NCI-H2227 (cell line): ENCODE measurements at regions not wholly inside any gene's neighbourhood (a gene's known extent, or its start where the extent isn't known, plus 50 kb on each side); places are given as distances from the start of the nearest gene placed in this dataset.

Source experiments
- DNase-seq: peaks from one replicate; lab custom pipeline; 2025; ENCODE audit not compliant: unreplicated experiment; lab: John Stamatoyannopoulos, UW

- DNase-seq, result no peak
These were observed 219.9 kb downstream of the RFC3 start for GRCh38 chr13:34037636-34038540.

- no peak for DNase-seq
These were observed 220.7 kb downstream of the RFC3 start for GRCh38 chr13:34038541-34039068.

DNA sequence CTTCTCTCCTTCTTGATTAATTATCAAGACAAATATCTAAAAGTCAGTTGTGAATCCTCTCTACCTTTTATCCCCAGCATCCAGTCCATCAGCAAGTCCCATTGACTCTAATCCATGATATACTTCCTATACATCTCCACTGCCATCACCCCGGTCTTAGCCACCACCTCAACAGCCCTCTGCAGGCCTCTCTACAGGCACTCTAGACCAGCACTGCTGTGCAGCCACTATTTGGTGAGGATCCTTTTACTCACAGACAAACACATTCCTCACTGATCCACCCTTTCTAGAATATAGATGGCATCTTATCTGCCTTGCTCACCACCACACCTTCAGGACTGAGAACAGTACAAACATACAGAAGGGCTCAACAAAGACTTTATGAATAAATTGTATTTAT lies 221.7 kb downstream of the RFC3 start:
- no peak for DNase-seq

- no peak for DNase-seq
These were observed 222.9 kb downstream of the RFC3 start for GRCh38 chr13:34040863-34041262.

DNA sequence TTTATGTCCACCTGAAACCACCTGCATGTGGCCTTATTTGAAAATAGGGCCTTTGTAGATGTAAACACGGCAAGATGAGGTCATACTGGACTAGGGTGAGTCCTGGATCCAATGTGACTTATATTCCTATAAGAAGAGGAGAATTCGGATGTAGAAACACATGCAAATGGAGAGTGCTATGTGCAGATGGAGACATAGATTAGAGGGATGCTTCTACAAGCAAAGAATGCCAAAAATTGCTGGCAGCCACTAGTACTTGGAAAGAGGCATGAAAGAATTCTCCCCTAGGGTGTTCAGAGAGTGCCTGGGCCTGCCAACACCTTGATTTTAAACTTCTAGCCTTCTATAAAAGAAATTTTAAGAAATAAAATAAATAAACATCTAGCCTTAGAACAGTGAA lies 226.1 kb downstream of the RFC3 start:
- DNase-seq, result no peak

GRCh38 chr13:34044660-34045080 lies 226.7 kb downstream of the RFC3 start:
- no peak for DNase-seq

DNA sequence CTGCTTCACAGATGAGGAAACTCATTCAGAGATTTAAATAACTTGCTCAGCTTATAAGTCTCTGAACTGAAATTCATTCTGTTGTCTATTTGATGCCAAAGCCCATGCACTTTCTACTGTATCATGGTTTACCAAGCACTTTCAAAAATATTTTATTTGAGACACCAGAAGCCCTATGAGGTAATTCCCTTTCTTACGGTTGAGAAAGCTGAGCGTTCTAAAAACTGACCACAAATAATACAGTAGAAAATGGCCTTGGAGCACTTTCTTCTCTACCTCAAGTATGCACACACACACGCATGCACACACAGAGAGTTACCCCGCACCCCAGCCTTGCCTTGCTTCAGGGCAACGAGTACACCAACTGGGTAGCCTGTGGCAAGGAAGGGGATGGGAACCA lies 228.5 kb downstream of the RFC3 start:
- DNase-seq, result no peak

DNA sequence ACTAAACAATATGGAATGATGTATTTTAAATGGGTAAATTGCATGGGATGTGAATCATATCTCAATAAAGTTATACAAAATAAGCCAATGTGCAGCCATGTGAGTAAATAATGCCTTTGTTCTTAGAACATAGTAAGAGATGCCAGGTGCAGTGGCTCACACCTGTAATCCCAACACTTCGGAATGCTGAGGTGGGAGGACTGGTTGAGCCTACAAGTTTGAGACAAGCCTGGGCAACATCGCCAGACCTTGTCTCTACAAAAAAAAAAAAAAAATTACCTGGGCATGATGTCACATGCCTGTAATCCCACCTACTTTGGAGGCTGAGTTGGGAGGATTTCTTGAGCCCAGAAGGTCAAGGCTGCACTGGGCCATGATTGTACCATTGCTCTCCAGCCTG lies 230.7 kb downstream of the RFC3 start:
- DNase-seq, result no peak

- no peak for DNase-seq
These were observed 238.8 kb downstream of the RFC3 start for GRCh38 chr13:34056733-34057258.

DNA sequence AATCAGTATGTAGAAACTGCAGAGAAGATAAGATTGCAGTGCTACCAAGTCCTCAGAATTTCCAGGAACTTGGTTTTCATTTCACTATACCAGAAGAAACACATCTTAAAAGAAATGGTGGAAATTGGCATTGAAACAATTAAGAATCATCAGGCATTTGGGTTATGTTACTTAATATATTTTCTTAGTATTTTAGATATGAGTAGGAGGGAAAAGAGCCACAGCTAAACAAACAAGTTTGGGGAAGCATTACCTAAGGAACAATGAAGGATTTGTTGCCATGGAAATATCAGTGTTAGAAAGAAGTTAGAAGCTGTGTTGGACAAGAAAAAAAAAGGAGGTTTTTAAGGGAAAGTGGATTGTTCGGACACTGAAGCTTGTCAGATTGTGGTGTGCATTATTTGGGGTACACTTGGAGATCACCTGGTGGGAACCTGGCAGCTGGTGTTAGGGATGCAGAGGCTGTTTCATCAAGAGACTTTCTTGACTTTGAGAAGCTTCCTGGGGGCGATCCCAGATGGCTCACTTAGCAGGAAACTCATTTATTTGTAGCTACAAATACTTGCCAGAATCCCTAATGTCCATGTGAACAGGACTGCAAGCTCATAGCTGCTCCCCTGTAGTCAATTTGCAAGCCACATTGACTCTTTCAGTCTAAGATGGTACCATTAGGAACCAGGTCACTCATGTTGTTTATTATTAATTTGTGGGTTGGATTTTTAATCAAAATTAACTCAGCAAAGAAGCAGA lies 246.7 kb downstream of the RFC3 start:
- no peak for DNase-seq

DNA sequence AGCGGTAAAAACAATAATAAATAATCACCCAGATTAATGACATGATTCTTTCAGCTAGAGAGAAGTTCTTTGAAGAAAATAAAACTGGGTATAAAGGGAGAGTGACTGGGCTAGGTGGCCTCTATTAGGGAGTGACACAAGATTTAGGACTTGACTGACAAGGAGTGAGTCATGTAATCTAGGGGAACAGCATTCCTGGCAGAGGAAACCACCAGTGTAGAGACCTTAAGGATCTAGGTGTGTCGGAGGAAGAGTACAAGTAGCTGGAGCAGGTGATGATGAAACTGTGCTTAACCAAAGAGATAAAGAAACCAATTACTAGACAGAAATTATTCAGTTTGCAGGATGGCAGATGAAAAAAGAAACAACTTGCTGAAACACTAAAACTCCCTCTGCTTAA lies 248.0 kb downstream of the RFC3 start:
- no peak for DNase-seq

- no peak for DNase-seq
These were observed 248.4 kb downstream of the RFC3 start for GRCh38 chr13:34066344-34066743.

DNA sequence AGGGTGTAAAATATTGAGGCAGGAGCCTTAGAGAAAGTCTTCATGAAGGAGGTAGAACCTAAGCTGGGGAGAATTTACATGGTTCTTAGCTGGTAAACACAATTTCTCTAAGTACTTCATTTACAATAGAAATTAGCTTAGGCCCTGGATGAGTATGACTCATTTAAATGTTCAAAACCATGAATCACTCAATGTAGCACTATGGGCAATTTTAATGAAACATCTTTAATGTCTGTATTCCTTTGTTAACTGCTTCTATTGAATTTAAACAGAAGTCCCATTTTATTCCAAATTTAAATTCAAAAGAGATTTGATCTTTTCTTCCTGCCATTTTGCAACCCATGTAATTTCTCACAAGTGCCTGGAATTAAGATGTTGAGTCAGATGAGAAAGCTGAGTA lies 252.1 kb downstream of the RFC3 start:
- no peak for DNase-seq

GRCh38 chr13:34070544-34071303 lies 252.8 kb downstream of the RFC3 start:
- no peak for DNase-seq

GRCh38 chr13:34076319-34076718 lies 258.4 kb downstream of the RFC3 start:
- DNase-seq, result no peak

- peak; percentile 4 for DNase-seq
These were observed 259.2 kb downstream of the RFC3 start for GRCh38 chr13:34076943-34077703.

DNA sequence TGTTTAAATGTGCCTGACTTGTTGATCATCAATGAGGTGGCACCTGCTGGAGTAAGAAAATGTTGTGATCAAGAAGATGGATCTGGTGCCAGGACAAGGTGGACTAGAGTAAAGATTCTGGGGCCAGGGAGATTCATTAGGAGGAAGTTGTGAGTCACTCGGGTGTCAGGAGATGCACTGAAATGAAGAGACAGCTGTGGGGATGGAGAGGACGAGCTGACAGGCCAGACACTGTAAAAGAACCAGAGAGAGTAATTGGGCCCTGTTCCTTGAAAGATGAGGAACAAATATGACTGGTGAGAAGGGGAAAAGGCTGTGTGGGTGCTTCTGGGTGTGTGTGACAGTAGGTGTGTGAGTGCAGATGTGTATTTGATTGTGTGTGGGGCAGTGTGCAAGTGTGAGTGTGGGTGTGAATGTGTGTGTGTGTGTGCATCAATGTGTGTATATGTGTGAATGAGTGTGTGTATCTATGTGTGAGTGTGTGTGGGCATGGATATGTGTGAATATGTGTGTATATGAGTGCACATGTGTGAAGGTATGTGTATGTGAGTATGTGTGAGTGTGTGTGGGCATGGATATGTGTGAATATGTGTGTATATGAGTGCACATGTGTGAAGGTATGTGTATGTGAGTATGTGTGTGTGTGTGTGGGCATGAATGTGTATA lies 260.5 kb downstream of the RFC3 start:
- DNase-seq, result no peak

DNA sequence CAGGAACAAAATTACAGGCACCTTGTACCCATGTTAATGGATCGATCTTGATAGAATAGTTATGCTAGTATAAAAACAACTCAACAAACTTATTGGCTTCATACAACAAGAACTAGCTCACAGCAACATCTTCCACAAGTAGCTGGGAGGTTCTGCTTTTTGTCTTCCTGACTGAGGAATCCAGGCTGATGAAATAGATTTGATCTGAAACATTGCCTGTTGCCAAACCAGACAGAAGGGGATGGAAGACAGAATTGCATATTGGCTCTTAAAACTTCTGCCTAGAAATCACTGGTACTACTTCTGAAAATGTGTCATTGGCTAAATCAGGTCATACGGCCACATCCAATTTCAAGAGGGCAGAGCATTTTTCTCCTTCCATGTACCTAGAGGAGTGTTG lies 267.3 kb downstream of the RFC3 start:
- DNase-seq, result no peak

GRCh38 chr13:34086281-34086680 lies 268.3 kb downstream of the RFC3 start:
- DNase-seq, result no peak

DNA sequence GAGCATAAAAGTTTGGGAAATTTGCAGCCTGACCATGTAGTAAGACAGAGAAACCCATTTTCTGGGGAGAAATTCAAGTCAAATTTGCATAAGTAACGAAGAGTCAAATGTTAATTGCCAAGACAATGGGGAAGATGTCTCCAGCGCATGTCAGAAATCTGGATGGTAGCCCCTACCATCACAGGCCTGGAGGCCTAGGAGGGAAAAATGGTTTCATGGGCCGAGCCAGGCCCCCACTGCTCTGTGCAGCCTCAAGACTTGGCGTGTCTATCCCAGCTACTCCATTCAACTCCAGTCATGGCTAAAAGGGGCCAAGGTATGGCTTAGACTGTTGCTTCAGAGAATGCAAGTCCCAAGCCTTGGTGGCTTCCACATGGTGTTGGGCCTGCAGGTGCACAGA lies 269.8 kb downstream of the RFC3 start:
- no peak for DNase-seq
